Esophagus (tissue), 2 donors: ENCODE measurements at regions not wholly inside any gene's neighbourhood (a gene's known extent, or its start where the extent isn't known, plus 50 kb on each side); places are given as distances from the start of the nearest gene placed in this dataset.

Experiments used
- H3K27ac ChIP-seq, 2 donors: one replicate each; pipeline ENCODE4 v1.5.1; 2013; ENCODE audit warnings: low read depth in 2 of 2, mild to moderate bottlenecking in 2 of 2, inconsistent platforms in 1 of 2, low read length in 1 of 2, moderate library complexity in 1 of 2
- H3K27me3 ChIP-seq, 2 donors: one replicate each; pipeline ENCODE4 v1.6.1; 2013; ENCODE audit warnings: low read length in 2 of 2, control low read depth in 1 of 2, mild to moderate bottlenecking in 1 of 2; ENCODE audit not compliant: insufficient read depth in 2 of 2, control insufficient read depth in 1 of 2
- H3K36me3 ChIP-seq, 2 donors: one replicate each; pipeline ENCODE4 v1.6.1; 2013; ENCODE audit warnings: low read length in 1 of 2; ENCODE audit not compliant: control insufficient read depth in 2 of 2, insufficient read depth in 2 of 2
- H3K4me1 ChIP-seq, 2 donors: one replicate each; pipeline ENCODE4 v1.6.1; 2013; ENCODE audit warnings: low read length in 1 of 2; ENCODE audit not compliant: control insufficient read depth in 2 of 2, insufficient read depth in 2 of 2
- H3K4me3 ChIP-seq, 2 donors: one replicate each; pipeline ENCODE4 v1.5.1; 2013; ENCODE audit warnings: low read length in 2 of 2, mild to moderate bottlenecking in 2 of 2, low read depth in 1 of 2, moderate library complexity in 1 of 2
- H3K9me3 ChIP-seq, 2 donors: one replicate each; pipeline ENCODE4 v1.6.1; 2013; ENCODE audit warnings: mild to moderate bottlenecking in 2 of 2, low read depth in 1 of 2, low read length in 1 of 2, moderate library complexity in 1 of 2; ENCODE audit not compliant: control insufficient read depth in 2 of 2, insufficient read depth in 1 of 2
- WGBS, 2 donors: extraction: QIAGEN DNeasy Blood & Tissue Kit; methylation state at CpG; one replicate each; pipeline ENCODE4 v1.1.7; 2013; 5-methylcytosine and 5-hydroxymethylcytosine counted together
- donor health status: healthy with polysubstance abuse.
- donor health status: Bipolar disorder and iron deficiency.

DNA sequence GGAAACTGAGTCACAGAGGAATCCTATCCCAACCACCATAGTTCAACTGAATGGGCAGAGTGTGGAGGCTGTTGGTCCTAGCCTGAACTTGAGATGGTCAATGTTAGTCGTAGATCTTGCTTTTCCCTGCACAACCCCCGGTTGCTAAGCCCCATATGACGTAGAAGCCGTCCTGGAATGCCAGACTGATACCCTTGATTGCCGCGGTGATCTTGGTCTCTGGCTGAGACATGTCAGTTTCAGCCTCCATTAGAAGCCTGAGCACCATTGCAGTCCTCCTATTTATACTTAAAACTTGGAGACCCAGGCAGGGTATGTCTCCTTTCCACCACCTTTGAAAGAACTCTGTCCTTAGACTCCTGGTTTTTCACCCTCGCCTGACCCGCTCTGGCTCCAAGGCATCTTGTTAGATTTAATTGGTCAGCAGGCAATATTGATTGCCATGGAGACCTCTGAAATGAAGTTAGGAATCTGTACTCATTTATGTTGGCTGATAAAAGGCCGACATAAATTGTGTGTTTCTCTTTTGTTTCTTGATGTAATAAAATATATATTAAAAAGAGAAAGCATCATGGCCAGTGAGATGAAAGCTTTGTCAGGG lies 53.4 kb downstream of the RPLP1 start:
- Histone ChIP-seq H3K4me1 (no peaks in the 10 kb centered on the region), H3K4me3 (no peak overlapping the region)
- 92 to 94% methylated on average over 9 of the region's 9 CpGs for WGBS, 2 donors

DNA sequence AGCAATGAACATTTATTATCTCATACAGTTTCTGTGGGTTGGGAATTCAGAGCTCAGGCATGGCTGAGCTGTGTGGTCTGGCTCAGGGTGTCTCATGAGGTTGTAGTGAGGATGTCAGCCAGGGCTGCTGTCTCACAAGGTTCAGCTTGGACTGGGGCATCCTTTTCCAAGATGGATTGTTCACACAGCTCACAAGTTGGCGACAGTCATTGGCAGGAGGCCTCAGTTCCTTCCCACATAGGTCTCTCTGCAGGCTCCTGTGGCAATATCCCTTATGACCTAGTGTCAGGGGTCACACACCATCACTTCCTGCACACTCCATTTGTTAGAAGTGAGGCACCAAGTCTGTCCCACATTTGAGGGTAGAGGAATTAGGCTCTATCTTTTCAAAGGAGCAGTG lies 56.0 kb downstream of the RPLP1 start:
- Histone ChIP-seq H3K4me3 (no peak overlapping the region), H3K36me3 (no peaks in the 10 kb centered on the region), H3K9me3 (no peaks in the 10 kb centered on the region), H3K27me3 (peaks cover 0 to 2% of the 10 kb centered on the region in 2 donors), H3K4me1 (no peaks in the 10 kb centered on the region), H3K27ac (no peak overlapping the region)
- 69 to 76% methylated on average over 1 of the region's 1 CpG for WGBS, 2 donors

More for the DNA sequence above, 53.4 kb downstream of the RPLP1 start:
- Histone ChIP-seq H3K36me3 (no peaks in the 10 kb centered on the region), H3K9me3 (no peaks in the 10 kb centered on the region), H3K27ac (no peak overlapping the region), H3K27me3 (no peaks in the 10 kb centered on the region)

GRCh38 chr15:69509131-69509530 lies 56.5 kb downstream of the RPLP1 start:
- H3K9me3 ChIP-seq: no peaks in the 10 kb centered on the region
- WGBS, 2 donors: 69 to 73% methylated on average over 4 of the region's 4 CpGs
- H3K27me3 ChIP-seq: peaks cover 0 to 3% of the 10 kb centered on the region in 2 donors
- no peaks in the 10 kb centered on the region for H3K4me1 ChIP-seq
- no peak overlapping the region for H3K4me3 ChIP-seq
- no peaks in the 10 kb centered on the region for H3K36me3 ChIP-seq
- H3K27ac ChIP-seq: no peak overlapping the region

GRCh38 chr15:69510556-69510955 lies 57.9 kb downstream of the RPLP1 start:
- Histone ChIP-seq H3K4me3 (no peak overlapping the region), H3K27me3 (peaks cover 0 to 3% of the 10 kb centered on the region in 2 donors), H3K36me3 (no peaks in the 10 kb centered on the region)

GRCh38 chr15:69511015-69511414 lies 58.4 kb downstream of the RPLP1 start:
- Histone ChIP-seq H3K9me3 (no peaks in the 10 kb centered on the region), H3K36me3 (no peaks in the 10 kb centered on the region), H3K4me3 (no peak overlapping the region), H3K27me3 (peaks cover 0 to 3% of the 10 kb centered on the region in 2 donors), H3K27ac (no peak overlapping the region), H3K4me1 (no peaks in the 10 kb centered on the region)

More at GRCh38 chr15:69510556-69510955, 57.9 kb downstream of the RPLP1 start:
- Histone ChIP-seq H3K4me1 (no peaks in the 10 kb centered on the region), H3K9me3 (no peaks in the 10 kb centered on the region), H3K27ac (no peak overlapping the region)

DNA sequence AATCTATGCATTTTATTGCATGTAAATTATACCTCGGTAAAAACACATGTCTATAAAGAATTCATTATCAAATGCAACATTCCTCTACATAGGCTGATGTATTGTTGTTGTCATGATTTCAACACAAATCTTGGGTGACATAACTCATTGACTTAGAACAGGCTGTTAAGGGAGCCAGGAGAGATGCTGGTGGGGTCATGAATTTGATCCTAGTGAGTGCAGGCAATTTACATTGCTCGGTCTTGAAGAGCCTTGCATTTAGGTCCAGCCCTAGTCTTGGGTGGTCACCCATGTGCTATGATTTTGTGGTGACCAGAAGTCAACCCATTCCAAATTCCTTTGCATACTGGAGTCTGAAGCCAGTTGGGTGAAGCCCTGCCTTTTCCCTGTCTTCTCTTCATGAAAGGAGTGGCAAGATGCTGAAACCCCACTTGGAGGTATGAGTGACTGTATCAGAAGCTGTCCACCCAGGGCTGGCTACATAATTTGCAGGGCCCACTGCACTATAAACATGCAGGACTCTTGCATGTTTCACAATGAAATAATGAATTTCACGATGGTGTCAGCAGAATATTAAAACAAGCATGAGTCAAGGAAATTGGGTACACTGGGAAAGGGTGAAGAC lies 59.2 kb downstream of the RPLP1 start:
- Histone ChIP-seq H3K4me1 (no peaks in the 10 kb centered on the region), H3K4me3 (no peak overlapping the region), H3K36me3 (no peaks in the 10 kb centered on the region), H3K9me3 (no peaks in the 10 kb centered on the region), H3K27me3 (peaks cover 0 to 3% of the 10 kb centered on the region in 2 donors), H3K27ac (no peak overlapping the region)
- 90 to 93% methylated on average over 3 of the region's 3 CpGs for WGBS, 2 donors

GRCh38 chr15:69513450-69513960 lies 60.9 kb downstream of the RPLP1 start:
- 82 to 89% methylated on average over 5 of the region's 5 CpGs for WGBS, 2 donors
- peaks cover 0 to 3% of the 10 kb centered on the region in 2 donors for H3K27me3 ChIP-seq

GRCh38 chr15:69513986-69514385 lies 61.4 kb downstream of the RPLP1 start:
- 72 to 75% methylated on average over 7 of the region's 7 CpGs for WGBS, 2 donors
- H3K27ac ChIP-seq: no peak overlapping the region
- H3K36me3 ChIP-seq: no peaks in the 10 kb centered on the region
- H3K4me1 ChIP-seq: no peaks in the 10 kb centered on the region
- no peak overlapping the region for H3K4me3 ChIP-seq
- H3K9me3 ChIP-seq: no peaks in the 10 kb centered on the region
- H3K27me3 ChIP-seq: peaks cover 0 to 3% of the 10 kb centered on the region in 2 donors

More at GRCh38 chr15:69513450-69513960, 60.9 kb downstream of the RPLP1 start:
- H3K27ac ChIP-seq: no peak overlapping the region
- no peaks in the 10 kb centered on the region for H3K9me3 ChIP-seq
- H3K4me1 ChIP-seq: no peaks in the 10 kb centered on the region
- no peaks in the 10 kb centered on the region for H3K36me3 ChIP-seq
- no peak overlapping the region for H3K4me3 ChIP-seq

DNA sequence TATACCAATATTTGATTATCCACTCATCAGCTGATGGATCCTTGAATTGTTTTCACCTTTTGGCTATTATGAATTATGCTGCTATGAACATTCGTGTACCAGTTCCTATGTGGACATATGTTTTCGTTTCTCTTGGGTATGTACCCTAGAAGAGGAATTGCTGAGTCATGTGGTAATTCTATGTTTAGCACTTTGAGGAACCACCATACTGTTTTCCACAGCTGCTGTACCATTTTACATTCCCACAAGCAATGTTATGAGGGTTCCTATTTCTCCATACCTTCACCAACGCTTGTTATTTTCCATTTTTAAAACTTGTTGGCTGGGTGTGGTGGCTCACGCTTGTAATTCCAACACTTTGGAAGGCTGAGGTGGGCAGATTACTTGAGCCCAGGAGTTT lies 62.9 kb downstream of the RPLP1 start:
- Histone ChIP-seq H3K4me1 (no peaks in the 10 kb centered on the region), H3K27ac (no peak overlapping the region), H3K27me3 (peaks cover 0 to 3% of the 10 kb centered on the region in 2 donors), H3K9me3 (no peaks in the 10 kb centered on the region), H3K4me3 (no peak overlapping the region), H3K36me3 (no peaks in the 10 kb centered on the region)
- 87 to 88% methylated on average over 4 of the region's 4 CpGs for WGBS, 2 donors

GRCh38 chr15:69515926-69516325 lies 63.3 kb downstream of the RPLP1 start:
- H3K36me3 ChIP-seq: no peaks in the 10 kb centered on the region
- H3K9me3 ChIP-seq: no peaks in the 10 kb centered on the region
- H3K4me1 ChIP-seq: no peaks in the 10 kb centered on the region
- peaks cover 0 to 3% of the 10 kb centered on the region in 2 donors for H3K27me3 ChIP-seq
- H3K4me3 ChIP-seq: no peak overlapping the region
- no peak overlapping the region for H3K27ac ChIP-seq
- 70 to 76% methylated on average over 3 of the region's 3 CpGs for WGBS, 2 donors
